H54 (cell line): ENCODE measurements at regions not wholly inside any gene's neighbourhood (a gene's known extent, or its start where the extent isn't known, plus 50 kb on each side); places are given as distances from the start of the nearest gene placed in this dataset.
"Not testable (repeated sequence)": the region's sequence is repeated elsewhere in the genome, so short reads cannot be mapped to it uniquely, and the experiment has no call there.

Source experiments
- DNase-seq: peaks from one replicate; pipeline ENCODE4 v3.0.0; 2011; ENCODE audit warnings: low spot score, mixed read lengths; ENCODE audit not compliant: insufficient read length
- FAIRE-seq: peaks from 3 replicates; lab custom pipeline; 2011; peaks lifted over from hg19 to GRCh38; lab: Jason Lieb, UNC
- POLR2A ChIP-seq: IDR thresholded peaks from 2 replicates; pipeline ENCODE4 v1.6.1; 2011; ENCODE audit warnings: low read depth, mild to moderate bottlenecking, low read length

GRCh38 chr11:91350931-91351330 lies 873.7 kb upstream of the FAT3 start:
- TF ChIP-seq POLR2A, result no peak
- no peak for FAIRE-seq
- DNase-seq, result no peak

- TF ChIP-seq POLR2A, result no peak
- DNase-seq (no peak), FAIRE-seq (no peak)
Measured at GRCh38 chr11:91326751-91327150, 897.9 kb upstream of the FAT3 start.

GRCh38 chr11:91326280-91326679 lies 898.3 kb upstream of the FAT3 start:
- DNase-seq, result no peak
- no peak for TF ChIP-seq POLR2A
- FAIRE-seq, result no peak

GRCh38 chr11:91314521-91314920 lies 910.1 kb upstream of the FAT3 start:
- FAIRE-seq (no peak), DNase-seq (no peak)
- no peak for TF ChIP-seq POLR2A

GRCh38 chr11:91312541-91312940 lies 912.1 kb upstream of the FAT3 start:
- no peak for DNase-seq
- TF ChIP-seq POLR2A, result no peak
- no peak for FAIRE-seq

- FAIRE-seq (no peak), DNase-seq (no peak)
- TF ChIP-seq POLR2A, result no peak
Measured at GRCh38 chr11:91310085-91310484, 914.5 kb upstream of the FAT3 start.

GRCh38 chr11:91308069-91308468 lies 916.5 kb upstream of the FAT3 start:
- FAIRE-seq, result no peak
- TF ChIP-seq POLR2A, result no peak
- no peak for DNase-seq

GRCh38 chr11:91305402-91305801 lies 919.2 kb upstream of the FAT3 start:
- no peak for FAIRE-seq
- DNase-seq, result no peak
- TF ChIP-seq POLR2A, result no peak

- FAIRE-seq, result no peak
- TF ChIP-seq POLR2A, result no peak
- DNase-seq, result no peak
Measured at GRCh38 chr11:91303749-91304148, 920.9 kb upstream of the FAT3 start.

GRCh38 chr11:91299980-91300379 lies 924.6 kb upstream of the FAT3 start:
- TF ChIP-seq POLR2A, result no peak
- DNase-seq, result no peak
- FAIRE-seq, result peak; percentile 27

- no peak for DNase-seq
- TF ChIP-seq POLR2A, result no peak
- FAIRE-seq, result no peak
Measured at GRCh38 chr11:91296629-91297028, 928.0 kb upstream of the FAT3 start.

GRCh38 chr11:91295591-91295990 lies 929.0 kb upstream of the FAT3 start:
- FAIRE-seq (no peak), DNase-seq (no peak)
- TF ChIP-seq POLR2A, result no peak

- TF ChIP-seq POLR2A, result no peak
- FAIRE-seq (no peak), DNase-seq (no peak)
Measured at GRCh38 chr11:91293119-91293518, 931.5 kb upstream of the FAT3 start.

- FAIRE-seq (no peak), DNase-seq (no peak)
- TF ChIP-seq POLR2A, result no peak
Measured at GRCh38 chr11:91272089-91272488, 952.5 kb upstream of the FAT3 start.

- FAIRE-seq, DNase-seq: not testable (repeated sequence)
Measured at GRCh38 chr11:91268512-91269295, 955.9 kb upstream of the FAT3 start.
